Adrenal gland (tissue), 9 donors: ENCODE measurements at regions not wholly inside any gene's neighbourhood (a gene's known extent, or its start where the extent isn't known, plus 50 kb on each side); places are given as distances from the start of the nearest gene placed in this dataset.
A peak's percentile ranks its signal among the peaks of the same experiment; 100 is the strongest.

Experiments
- DNase-seq, 7 donors: peaks; one replicate each; pipeline ENCODE4 v3.0.0-alpha.2; 2019 to 2020
- H3K27ac ChIP-seq, 5 donors: fragments of 200-600 bp; sonication (generic) in 4 of 5; 1 replicate in 3 of 5; 2 replicates in 2 of 5; pipeline versions ENCODE4 v1.5.1 to v1.8.0; 2016 to 2020; ENCODE audit warnings: mild to moderate bottlenecking in 1 of 5
- H3K27me3 ChIP-seq: fragments of 200-600 bp; 2 replicates; pipeline ENCODE4 v1.8.0; 2021
- H3K36me3 ChIP-seq, 2 donors: fragments of 200-600 bp; replicated peaks in 1 of 2; 1 replicate in 1 of 2; 2 replicates in 1 of 2; pipeline versions ENCODE4 v1.5.1 to v1.8.0; 2018 to 2022
- H3K4me1 ChIP-seq, 2 donors: fragments of 200-600 bp; replicated peaks in 1 of 2; 1 replicate in 1 of 2; 2 replicates in 1 of 2; pipeline versions ENCODE4 v1.5.1 to v1.8.0; 2018 to 2021
- H3K4me3 ChIP-seq, 4 donors: fragments of 200-600 bp; sonication (generic) in 3 of 4; one replicate each; pipeline ENCODE4 v1.5.1; 2016 to 2018
- H3K9me3 ChIP-seq, 3 donors: fragments of 200-600 bp; sonication (generic) in 1 of 3; replicated peaks in 1 of 3; 1 replicate in 2 of 3; 2 replicates in 1 of 3; pipeline versions ENCODE4 v1.5.1 to v1.8.0; 2016 to 2021
- POLR2A ChIP-seq, 2 donors: fragments of 450-650 bp; IDR thresholded peaks; one replicate each; pipeline ENCODE4 v1.6.1; 2017; ENCODE audit warnings: antibody characterized with exemption in 2 of 2, mild to moderate bottlenecking in 2 of 2, moderate library complexity in 1 of 2
- WGBS, 4 donors: extraction: QIAGEN DNeasy Blood & Tissue Kit in 2 of 4; methylation state at CpG; one replicate each; pipeline versions ENCODE4 v1.1.5 to v1.1.7; 2013 to 2017; 5-methylcytosine and 5-hydroxymethylcytosine counted together
- intact Hi-C, 2 donors: fragments of 100-400 bp; cut with DNase I; formaldehyde crosslinking; loops; one replicate each; pipeline versions ENCODE4 v1.14.1 to v1.15.0; 2022 to 2023
- TF ChIP-seq, protein P1 (sequence below), 6 experiments: fragments of 450-650 bp in 4 of 6; fragments of 200-600 bp in 2 of 6; sonication (generic) in 1 of 6; IDR thresholded peaks; 1 replicate in 5 of 6; 2 replicates in 1 of 6; pipeline versions ENCODE4 v1.5.1 to v1.8.0; 2016 to 2021; ENCODE audit warnings: antibody characterized with exemption in 6 of 6, mild to moderate bottlenecking in 2 of 6, moderate library complexity in 1 of 6
- donor health status: healthy with polysubstance abuse.
- donor health status: Bipolar disorder and iron deficiency.
- donor health status: DM: yes; HTN: yes; CAD: no.
- donor health status: DM: no; HTN: no; CAD: no.
- donor health status: DM: no; HTN: no; CAD: no.

DNA sequence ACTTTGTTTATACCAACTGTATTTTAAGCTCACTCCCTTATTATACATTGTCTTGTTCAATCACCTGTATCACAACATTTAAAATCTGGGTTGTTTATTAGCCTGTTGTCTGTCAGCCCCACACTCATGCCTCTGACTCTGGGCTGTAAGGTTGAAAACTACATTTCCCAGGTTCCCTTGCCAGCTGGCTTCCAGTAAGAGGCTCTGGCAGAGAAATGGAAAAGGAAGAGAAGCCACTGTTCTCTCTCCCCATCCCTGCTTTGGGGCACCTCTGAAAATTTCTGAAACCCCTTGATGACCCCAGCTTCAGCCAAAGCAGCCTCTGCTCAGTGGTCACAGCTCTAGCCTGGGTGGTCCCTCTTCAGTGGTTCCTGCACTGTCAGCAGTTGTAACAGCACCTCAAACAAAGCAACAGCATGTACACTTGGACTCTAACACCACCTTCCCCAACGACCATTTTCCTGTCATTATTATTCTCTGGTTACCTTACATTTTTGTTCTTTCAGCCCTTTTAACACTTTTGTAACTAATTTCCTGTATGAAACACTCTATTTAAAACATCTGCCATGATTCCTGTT, 108.9 kb upstream of the LGALSL start:
- WGBS, 4 donors = 6 to 17% (median 6%) methylated on average over 1 of the region's 1 CpG
- Histone ChIP-seq H3K27me3 (no peaks in the 10 kb centered on the region), H3K4me3 (no peak overlapping the region), H3K4me1 (no peaks in the 10 kb centered on the region), H3K27ac (no peak overlapping the region), H3K36me3 (no peaks in the 10 kb centered on the region), H3K9me3 (no peaks in the 10 kb centered on the region)
- intact Hi-C loops = no loop called here
- DNase-seq = peak in 1 of 7 donors; percentile 33
- TF ChIP-seq POLR2A (IDR thresholded peaks at IDR 0.05) = no peak
- TF ChIP-seq, protein P1, sequence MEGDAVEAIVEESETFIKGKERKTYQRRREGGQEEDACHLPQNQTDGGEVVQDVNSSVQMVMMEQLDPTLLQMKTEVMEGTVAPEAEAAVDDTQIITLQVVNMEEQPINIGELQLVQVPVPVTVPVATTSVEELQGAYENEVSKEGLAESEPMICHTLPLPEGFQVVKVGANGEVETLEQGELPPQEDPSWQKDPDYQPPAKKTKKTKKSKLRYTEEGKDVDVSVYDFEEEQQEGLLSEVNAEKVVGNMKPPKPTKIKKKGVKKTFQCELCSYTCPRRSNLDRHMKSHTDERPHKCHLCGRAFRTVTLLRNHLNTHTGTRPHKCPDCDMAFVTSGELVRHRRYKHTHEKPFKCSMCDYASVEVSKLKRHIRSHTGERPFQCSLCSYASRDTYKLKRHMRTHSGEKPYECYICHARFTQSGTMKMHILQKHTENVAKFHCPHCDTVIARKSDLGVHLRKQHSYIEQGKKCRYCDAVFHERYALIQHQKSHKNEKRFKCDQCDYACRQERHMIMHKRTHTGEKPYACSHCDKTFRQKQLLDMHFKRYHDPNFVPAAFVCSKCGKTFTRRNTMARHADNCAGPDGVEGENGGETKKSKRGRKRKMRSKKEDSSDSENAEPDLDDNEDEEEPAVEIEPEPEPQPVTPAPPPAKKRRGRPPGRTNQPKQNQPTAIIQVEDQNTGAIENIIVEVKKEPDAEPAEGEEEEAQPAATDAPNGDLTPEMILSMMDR (IDR thresholded peaks at IDR 0.05) = no peak

DNA sequence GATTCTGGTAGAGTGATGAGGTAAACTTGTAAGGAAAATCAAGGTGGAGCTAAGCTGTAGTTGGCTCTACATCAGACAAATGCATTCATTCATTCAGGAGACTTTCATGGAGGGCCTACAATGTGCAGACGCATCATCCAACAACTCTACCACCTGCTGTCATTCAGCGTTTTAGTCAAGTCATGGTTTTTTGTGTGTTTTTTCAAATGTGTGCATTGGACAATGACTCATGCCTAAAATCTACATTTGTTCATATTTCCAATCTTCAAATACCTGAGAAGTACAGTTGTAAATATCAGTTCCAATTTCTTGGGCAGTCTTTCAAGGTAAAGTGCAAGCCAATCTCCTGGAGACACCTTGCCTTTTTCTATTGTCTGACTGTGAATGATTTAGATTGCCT, 108.0 kb upstream of the LGALSL start:
- Histone ChIP-seq H3K4me1 (no peaks in the 10 kb centered on the region), H3K36me3 (no peaks in the 10 kb centered on the region), H3K9me3 (no peaks in the 10 kb centered on the region), H3K4me3 (no peak overlapping the region), H3K27ac (no peak overlapping the region), H3K27me3 (no peaks in the 10 kb centered on the region)
- intact Hi-C loops = no loop called here
- DNase-seq = no peak
- TF ChIP-seq POLR2A (IDR thresholded peaks at IDR 0.05) = no peak
- TF ChIP-seq, protein P1 (IDR thresholded peaks at IDR 0.05) = no peak
- 90 to 97% (median 95%) methylated on average over 2 of the region's 2 CpGs for WGBS, 4 donors

DNA sequence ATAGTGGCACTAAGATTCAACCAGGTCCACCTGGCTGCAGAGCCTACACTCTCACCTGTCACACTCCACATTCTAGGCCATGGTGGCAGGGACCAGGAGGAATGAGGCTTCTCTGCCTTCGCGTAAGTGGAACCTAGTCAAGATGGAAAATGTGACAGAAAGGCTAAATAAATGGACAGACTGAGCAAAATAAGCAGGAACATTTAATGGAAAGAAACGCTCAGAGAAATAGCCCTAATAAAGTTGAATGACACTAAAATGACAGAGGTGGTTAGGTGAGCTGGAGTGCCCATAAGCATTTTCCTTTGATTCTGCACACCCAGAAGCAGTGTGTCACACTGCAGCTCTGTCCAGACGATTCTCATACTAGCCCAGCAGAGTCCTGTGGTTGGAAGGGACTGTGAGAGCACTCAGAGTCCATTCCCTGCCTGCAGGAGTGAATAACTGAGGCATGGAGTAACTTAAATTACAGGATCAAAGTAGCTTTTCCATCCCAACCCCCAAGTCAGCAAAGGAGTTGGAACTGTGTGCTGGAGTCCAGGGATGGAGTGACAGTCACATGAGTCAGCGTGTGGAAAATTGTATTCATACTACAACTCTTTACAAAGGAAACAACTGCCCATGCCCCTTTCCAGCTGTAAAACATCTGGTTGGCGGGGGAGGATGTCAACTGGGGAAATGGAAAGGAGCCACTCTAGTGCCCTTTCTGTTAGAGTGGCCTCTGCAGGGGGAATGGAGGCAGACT, 105.4 kb upstream of the LGALSL start:
- TF ChIP-seq, protein P1 (IDR thresholded peaks at IDR 0.05) = no peak
- TF ChIP-seq POLR2A (IDR thresholded peaks at IDR 0.05) = no peak
- WGBS, 4 donors = 68 to 84% (median 80%) methylated on average over 6 of the region's 6 CpGs
- peak in 1 of 7 donors; percentile 35 for DNase-seq
- H3K4me1 ChIP-seq = no peaks in the 10 kb centered on the region
- intact Hi-C loops = no loop called here
- no peaks in the 10 kb centered on the region for H3K9me3 ChIP-seq
- no peaks in the 10 kb centered on the region for H3K27me3 ChIP-seq
- no peak overlapping the region for H3K4me3 ChIP-seq
- no peaks in the 10 kb centered on the region for H3K36me3 ChIP-seq
- no peak overlapping the region for H3K27ac ChIP-seq

GRCh38 chr2:64349131-64349530, 104.8 kb upstream of the LGALSL start:
- Histone ChIP-seq H3K27ac (no peak overlapping the region), H3K27me3 (no peaks in the 10 kb centered on the region), H3K9me3 (no peaks in the 10 kb centered on the region), H3K4me1 (no peaks in the 10 kb centered on the region), H3K36me3 (no peaks in the 10 kb centered on the region), H3K4me3 (no peak overlapping the region)
- DNase-seq = no peak
- TF ChIP-seq POLR2A (IDR thresholded peaks at IDR 0.05) = no peak
- TF ChIP-seq, protein P1 (IDR thresholded peaks at IDR 0.05) = no peak
- 83 to 100% (median 94%) methylated on average over 2 of the region's 2 CpGs for WGBS, 4 donors
- intact Hi-C loops = no loop called here
